GM19463 (cell line): ENCODE measurements at regions not wholly inside any gene's neighbourhood (a gene's known extent, or its start where the extent isn't known, plus 50 kb on each side); places are given as distances from the start of the nearest gene placed in this dataset.

ENCODE experiments used
- ATAC-seq: cut with Tn5 transposase; IDR thresholded peaks from one replicate; pipeline ENCODE4 v1.9.1; 2021; ENCODE audit warnings: mild to moderate bottlenecking, moderate library complexity; ENCODE audit not compliant: unreplicated experiment

DNA sequence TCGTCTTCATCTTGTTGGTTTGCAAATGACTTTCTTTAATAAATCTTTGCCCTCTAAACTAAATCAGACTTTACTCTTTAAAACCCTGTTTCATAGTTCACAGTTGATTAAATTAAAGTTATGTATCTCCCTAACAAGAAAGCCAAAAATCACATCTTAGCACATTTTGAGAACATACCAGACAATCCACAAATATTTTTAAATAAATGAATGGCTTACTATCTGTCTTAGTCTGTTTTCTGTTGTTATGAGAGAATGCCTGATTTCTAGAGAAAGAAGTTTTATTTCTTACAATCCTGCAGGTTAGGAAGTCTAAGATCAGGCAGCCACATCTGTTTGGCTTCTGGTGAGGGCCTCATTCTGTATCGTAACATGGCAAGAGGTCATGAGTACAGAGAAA lies 1090.2 kb upstream of the PIK3C3 start:
- ATAC-seq, result no peak

DNA sequence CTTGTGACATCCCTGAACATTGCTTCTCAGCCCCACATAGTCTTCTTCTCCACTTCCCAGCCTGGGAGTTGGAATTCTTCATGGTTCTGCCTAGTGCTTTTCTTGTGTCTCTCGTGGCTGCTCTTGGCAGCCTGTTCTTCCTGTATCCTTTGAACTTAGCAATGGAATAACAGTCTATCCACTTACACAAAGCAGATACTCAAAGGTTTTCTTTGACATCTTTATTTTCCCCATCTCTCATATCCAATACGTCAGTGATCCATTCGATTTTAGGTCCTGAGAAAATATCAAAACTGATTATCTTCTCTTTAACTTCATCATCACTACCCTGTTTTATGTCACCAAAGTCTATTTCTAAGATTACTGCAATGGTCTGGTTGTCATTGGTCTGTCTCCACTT lies 1091.2 kb upstream of the PIK3C3 start:
- ATAC-seq, result no peak

DNA sequence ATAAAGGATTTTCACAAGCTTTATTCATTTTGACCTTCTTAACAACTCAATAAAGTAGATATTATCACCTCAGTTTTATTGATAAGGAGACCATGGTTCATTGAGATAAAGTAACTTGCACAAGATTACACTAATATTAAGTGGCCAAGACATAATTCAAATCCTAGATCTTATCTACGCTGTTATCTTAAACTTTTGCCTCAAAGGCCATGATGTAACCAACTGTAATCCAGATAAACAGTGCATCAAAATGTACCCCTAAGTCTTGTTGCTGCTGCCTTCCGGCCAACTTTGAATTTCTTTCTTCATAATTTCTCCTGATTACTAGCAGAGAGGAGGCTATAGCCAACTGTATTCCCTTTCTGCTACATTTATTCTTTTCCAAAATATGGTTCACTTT lies 1094.8 kb upstream of the PIK3C3 start:
- no peak for ATAC-seq

DNA sequence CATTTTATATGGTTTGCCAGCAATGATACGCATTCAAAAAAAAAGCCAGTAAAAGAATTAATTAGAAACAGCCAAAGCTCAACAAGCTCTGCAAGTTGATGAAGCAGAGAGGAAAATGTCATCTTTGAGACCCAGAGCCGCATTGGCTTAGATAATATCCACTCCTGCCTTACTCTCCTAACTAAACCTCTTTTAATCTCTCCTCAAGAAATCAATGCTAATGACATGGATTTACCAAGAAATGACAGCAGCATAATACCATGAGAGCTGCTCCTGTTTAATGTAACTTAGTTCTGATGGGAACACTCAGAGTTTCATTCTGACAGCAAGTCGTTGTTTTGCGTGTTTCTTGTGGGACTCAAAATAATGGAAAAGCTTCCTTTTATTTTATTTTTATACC lies 1099.4 kb upstream of the PIK3C3 start:
- no peak for ATAC-seq

DNA sequence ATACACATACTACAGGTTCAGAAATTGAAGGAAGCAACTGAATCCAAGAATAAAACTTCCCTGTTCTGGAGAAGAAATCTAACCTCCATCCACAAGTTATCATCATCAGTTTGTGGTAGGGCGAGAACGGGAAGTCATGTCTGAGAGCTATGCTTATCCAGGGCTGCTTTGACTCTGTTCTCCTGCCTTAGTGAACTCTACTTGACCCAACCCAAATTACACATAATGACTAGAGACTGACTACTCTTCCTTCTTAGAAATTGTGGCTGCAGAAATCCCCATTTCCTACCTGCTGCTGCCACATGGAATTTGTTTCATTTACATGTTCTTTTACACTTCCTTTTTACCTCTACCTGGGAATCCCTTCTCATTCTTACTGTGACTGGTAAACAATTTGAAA lies 1102.6 kb upstream of the PIK3C3 start:
- no peak for ATAC-seq

DNA sequence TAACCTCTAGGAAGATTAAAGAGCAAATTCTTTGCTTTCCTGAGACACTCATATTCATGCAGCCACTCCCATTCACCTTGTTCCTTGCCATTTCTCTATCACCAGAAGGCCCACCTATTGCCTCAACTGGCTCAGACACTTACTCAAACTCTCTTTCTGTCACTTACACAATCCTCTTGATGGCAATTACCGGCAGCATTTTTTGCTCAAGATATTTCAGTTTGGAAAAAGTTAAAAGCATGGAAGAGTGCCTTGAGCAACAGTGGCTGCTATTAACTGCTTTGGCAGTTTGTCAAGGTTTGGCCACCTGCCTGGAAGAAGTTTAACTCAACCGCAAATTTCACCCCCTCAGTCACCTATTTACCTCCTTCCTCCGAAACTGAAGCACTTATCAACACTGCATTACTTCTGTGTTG lies 1104.0 kb upstream of the PIK3C3 start:
- ATAC-seq, result no peak

DNA sequence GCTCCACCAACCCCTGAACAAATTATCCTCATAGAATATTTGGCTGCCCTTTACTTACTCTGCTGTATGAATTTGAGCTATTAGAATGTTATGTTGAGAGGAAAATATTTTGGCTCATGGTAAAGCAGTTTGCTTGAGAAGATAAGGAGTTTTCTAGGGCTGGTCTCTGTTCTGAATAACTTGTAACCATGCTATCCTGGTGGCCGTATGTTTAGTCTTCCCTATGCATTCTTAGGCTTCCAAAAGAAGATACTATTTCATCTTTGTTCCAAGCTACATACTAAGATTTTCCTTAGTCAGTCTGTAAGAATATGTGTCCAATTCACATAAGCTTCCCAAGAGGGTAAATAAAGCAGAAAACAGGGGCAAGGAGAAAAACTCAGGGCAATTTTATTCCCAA lies 1105.1 kb upstream of the PIK3C3 start:
- no peak for ATAC-seq

DNA sequence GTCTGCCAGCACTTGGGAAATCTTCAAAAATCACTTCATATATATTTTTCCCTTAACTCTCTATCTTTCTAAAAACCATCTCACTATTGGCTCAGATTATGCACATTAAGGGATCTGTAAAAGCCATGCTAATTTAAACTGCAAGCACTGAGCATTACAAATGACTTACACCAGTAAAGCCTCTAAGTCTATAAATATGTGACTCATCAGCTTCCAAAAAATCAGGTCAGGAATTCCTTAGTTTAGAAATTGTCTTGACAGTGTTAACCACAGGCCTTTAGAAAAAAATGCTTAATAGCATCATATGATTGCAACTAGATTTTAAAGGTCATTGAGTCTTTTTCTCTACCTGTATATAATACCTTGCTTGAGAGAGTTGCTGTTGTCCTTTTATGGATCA lies 1113.6 kb upstream of the PIK3C3 start:
- no peak for ATAC-seq

DNA sequence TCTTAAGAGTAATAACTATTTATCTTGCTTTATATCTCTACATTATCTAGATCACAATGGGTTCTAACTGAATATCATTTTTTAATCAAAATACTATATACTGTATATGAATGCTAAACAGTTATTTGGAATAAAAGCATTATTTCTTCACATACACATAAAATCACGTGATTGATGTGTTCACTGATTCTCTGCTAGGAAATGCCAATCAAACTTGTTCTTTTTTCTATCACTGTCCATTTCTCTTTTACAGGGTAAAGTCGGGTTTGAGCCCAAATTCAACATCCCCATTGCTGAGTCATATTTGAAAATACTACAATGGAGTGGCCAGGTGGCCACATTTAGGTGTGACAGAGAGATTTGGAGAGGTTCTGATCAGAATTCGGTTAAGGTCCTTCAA lies 1114.0 kb upstream of the PIK3C3 start:
- no peak for ATAC-seq

DNA sequence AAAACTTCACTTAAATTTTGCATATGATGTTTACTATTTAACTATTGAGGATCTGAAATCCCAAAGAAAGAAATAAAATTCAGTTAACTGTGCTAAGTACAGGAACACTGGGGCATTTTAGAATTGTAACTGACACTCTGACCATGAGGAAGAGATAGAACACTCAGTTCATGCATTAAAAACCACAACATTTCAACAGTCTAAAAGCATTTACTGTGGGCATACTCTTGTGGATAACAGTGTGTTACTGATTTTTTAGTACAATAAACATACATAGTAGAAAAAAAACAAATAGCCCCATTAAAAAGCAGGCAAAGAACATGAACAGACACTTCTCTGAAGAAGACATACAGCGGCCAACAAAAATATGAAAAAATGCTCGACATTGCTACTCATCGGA lies 1122.7 kb upstream of the PIK3C3 start:
- ATAC-seq, result no peak

DNA sequence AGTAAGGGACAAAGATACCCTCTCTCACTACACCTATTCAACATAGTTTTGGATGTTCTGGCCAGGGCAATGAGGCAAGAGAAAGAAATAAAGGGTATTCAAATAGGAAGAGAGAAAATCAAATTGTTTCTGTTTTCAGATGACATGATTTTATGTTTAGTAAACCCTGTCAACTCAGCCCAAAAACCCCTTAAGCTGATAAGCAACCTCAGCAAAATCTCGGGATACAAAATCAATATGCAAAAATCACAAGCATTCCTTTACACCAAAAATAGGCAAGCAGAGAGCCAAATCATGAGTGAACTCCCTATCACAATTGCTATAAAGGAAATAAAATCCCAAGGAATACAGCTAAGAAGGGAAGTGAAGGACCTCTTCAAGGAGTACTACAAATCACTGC lies 1130.7 kb upstream of the PIK3C3 start:
- no peak for ATAC-seq

DNA sequence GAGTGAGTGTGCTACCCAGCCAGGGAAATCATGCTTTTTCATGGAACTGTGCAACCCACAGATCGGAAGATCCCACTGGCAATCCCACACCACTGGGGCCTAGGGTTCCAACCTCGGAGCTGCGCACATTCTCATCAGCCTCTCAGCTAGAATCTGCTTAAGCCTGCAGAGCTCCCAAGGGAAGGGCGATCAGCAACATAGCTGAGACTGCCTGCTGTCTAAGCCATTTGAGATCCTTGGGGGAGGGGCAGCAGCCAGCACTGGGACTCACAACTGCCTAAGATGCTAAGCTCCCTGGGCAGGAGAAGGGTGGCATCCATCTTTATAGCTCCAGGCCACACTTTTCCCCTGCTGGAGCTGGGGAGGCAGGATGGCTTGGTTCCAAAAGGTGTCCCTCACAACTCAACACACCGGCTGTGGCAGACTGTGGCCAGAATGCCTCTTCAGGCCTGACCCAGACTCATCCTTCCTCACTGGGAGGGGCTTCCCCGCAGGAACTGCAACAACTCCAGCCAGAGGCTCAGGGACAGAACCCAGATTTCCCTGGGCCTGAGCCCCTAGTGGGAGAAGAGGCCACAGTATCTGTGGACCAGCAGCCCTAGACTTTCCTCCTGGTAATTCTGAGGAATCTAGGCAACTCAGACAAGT lies 1133.3 kb upstream of the PIK3C3 start:
- ATAC-seq, result no peak

DNA sequence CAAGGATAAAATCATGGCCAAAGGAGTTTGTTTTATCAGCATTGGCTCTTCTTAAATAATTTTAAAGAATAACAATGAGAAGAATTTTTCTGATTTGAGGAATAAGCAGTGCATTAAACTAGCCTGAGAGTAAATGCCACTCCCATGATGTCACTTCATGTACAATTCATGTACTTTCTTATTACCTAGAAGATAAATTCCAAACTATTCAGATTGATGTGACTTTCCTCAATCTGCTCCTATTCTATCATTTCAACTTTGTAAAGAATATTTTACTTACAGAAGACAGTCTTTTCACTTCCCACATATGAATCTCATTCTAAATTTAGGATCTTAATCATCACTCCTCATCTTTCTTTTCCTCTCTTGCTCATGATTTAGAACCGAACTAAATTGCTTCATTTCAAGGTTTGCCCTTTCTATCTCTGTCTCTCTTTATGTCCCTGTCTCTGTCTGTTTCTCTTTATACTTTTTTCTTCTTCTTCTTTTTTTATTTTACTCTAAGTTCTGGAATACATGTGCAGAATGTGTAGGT lies 1142.0 kb upstream of the PIK3C3 start:
- no peak for ATAC-seq

DNA sequence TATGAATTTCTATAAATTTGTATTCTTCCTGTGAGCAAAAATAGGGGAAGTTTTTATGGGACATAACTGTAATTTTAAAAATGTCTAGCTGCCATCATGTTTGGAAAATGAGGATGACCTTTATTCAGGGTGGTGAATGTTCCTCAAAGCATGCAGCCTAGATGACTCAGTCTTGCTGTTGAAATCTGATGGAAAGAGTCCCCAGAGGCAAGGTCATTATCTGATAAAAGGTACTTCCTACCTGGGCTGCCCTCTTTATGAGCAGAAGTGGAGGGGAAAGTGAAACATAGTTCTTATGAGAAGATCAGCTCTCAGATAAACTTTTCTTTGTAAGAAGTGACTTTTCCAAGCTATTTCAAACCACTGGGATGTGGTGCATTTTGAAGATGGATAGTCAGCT lies 1144.7 kb upstream of the PIK3C3 start:
- no peak for ATAC-seq

DNA sequence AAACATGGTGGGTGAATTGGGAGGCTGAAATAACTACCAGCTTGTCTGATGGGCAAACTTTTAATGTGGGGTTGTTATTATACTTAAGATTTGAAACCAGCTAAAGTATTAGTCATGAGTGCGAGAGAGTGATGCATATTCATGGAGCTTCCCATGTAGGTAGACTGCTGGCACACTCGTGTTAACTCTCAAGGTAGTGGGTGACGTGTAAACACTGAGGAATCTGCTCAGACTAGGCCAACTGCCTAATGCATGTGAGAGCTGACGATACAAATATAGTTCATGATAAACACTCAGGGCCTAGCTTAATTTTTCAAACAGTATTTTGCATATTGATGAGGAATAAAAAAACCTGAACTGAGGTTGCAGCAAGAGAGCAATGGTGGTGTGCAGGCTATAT lies 1165.7 kb upstream of the PIK3C3 start:
- ATAC-seq, result no peak

DNA sequence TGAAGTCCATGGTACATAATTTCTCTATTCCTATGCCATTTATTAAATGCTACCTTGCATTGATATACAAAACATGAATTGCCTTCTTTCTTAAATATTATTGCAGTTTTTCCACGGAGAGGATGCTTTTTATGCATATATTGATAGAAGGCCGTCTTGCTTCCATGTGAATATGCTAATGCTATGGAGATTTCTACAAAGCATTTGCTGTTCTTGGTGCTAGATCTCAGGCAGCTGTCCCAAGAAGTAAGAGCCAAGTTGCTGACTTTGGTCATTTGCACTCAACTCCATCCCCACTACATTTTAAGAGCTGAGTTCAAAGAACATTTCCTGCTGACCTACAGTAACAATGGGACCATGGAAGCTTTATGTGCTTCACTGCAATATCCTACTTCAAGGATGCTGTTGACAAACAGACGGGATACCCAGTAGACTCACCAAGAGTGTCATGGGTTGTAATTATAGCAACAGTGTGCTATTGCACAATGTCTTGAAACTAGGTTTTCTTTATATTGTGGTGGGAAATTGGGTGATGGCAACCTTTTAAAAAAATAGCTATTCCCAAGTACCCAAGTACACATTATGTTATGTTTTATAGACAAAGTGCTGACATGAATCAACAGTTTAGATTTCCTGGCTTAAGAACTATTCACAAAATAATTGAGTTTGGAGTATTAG lies 1172.4 kb upstream of the PIK3C3 start:
- no peak for ATAC-seq

DNA sequence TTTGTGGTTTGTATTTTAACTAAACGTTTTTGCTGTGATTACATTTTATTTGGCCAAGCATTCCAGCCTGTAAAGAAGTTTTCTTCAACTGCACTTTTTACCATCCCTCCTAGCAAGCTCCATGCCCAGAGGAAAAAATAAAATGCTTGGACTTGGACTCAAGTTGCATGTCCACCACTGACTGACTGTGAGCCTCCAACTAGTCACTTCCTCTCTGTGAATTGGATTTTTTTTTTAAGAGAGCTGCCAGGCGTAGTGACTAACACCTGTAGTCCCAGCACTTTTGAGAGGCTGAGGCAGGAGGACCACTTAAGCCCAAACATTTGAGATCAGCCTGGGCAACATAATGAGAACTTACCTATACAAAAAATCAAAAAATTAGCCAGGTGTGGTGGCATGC lies 1185.2 kb upstream of the PIK3C3 start:
- no peak for ATAC-seq

DNA sequence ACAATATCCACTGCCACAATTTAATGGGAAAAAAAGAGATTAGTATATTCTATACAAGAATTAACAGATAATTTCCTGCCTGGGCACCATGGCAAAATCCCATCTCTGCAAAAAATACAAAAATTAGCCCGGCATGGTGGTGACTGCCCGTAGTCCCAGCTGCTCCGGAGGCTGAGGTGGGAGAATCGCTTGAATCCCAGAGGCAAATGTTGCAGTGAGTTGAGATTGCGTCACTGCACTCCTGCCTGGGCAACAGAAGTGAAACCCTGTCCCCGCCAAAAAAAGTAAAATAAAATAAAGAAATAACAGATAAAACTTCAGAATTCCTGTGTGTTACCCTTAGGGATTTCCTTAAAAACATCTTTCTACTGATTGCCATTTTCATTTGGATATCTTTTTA lies 1194.8 kb upstream of the PIK3C3 start:
- ATAC-seq, result no peak

DNA sequence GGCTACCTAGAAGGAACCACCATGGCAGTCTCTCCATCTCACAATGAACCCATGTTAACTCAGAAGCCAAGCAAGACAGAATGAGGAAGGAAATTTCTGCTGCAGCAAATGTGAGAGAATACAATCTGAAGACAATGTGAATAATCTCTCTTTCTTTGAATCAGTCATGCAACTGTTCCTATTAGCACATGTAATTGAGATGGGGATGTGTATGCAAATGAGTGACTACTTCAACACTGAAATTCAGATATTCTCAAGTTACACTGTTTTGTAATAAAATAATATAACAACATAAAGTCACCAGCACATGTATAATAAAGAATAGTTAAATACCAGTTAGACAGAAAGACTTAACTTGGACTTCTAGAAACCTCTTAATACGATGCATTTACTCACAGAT lies 1200.6 kb upstream of the PIK3C3 start:
- ATAC-seq, result no peak

DNA sequence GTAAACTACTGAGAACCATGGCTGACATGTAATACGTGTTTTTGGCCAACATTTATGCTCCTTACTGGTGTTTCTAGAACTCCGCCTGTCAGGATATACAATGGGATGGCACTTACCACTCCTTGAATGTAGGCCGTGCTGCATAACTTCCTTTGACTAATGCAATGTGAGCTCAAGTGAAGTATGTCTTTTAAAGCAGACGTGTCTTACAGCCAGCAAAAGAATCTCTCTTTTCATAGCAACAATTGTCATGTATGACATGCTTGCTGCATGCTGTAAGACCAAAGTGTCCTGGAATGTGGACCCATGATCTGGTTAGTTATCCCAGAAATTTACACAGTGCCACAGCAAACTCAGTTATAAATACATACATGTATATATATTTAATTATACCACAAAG lies 1202.7 kb upstream of the PIK3C3 start:
- ATAC-seq, result no peak

DNA sequence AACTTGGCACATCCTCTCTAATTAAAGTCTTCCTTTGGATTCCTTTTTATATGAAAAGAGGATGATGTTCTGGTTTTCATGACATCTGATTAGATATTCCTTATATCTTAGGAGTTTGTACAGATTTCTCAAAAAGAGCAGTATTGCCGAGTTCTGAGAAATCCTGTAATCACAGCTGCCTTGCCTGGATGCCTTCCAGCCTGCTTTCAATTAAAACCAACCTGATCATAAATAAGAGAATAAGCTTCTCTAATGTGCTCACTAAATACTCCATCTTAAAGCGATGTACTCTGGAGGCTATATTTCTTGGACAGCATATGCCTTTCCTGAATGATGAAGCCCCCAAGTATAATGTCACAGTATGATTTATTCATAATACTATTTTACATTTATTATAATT lies 1203.8 kb upstream of the PIK3C3 start:
- ATAC-seq, result no peak

DNA sequence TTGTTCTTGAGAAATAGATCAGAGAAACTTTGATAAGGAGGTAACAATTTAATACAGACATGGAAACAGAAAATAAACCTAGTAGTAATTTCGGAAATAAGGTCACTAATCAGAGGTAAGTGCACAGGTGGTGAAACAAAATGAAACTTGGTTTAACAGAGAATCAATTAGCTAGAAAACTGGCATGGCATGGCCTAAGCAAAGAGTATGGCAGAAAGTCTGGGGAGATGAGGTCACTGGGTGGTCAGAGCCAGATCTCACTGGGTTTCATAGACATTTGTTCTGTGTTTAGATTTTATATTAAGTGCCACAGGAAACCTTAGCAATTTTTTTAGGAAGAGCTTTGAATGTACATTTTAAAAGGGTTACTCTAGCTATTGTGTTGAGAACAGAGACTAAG lies 1216.0 kb upstream of the PIK3C3 start:
- no peak for ATAC-seq
